H1 (cell line): ENCODE measurements at regions not wholly inside any gene's neighbourhood (a gene's known extent, or its start where the extent isn't known, plus 50 kb on each side); places are given as distances from the start of the nearest gene placed in this dataset.

ENCODE experiments used
- CBX5 ChIP-seq: fragments of 300-800, 300-1000 bp; sonication (generic); IDR thresholded peaks from 2 replicates; pipeline ENCODE4 v1.7.1; 2016; ENCODE audit warnings: antibody characterized with exemption, low read length, low read depth
- EZH2 ChIP-seq: fragments of 200-600 bp; sonication (generic); IDR thresholded peaks from 2 replicates; pipeline ENCODE4 v1.7.1; 2012; ENCODE audit warnings: low read depth, mild to moderate bottlenecking, moderate library complexity, low read length, inconsistent platforms; ENCODE audit not compliant: severe bottlenecking
- POLR2A ChIP-seq, 2 experiments: IDR thresholded peaks; 1 replicate in 1 of 2; 2 replicates in 1 of 2; pipeline ENCODE4 v1.6.1; 2011; ENCODE audit warnings: low read depth in 2 of 2, low read length in 2 of 2, mild to moderate bottlenecking in 2 of 2; ENCODE audit errors: control extremely low read depth in 1 of 2
- SP4 ChIP-seq: IDR thresholded peaks from 2 replicates; pipeline ENCODE4 v1.6.1; 2012; ENCODE audit warnings: low read length, inconsistent platforms
- TF ChIP-seq, protein P1 (sequence below), 3 experiments: IDR thresholded peaks; 1 replicate in 2 of 3; 2 replicates in 1 of 3; pipeline versions ENCODE4 v1.5.1 to v1.6.1; 2011; ENCODE audit warnings: low read length in 3 of 3, mild to moderate bottlenecking in 3 of 3, inconsistent platforms in 2 of 3, low read depth in 1 of 3, moderate library complexity in 1 of 3; ENCODE audit not compliant: insufficient read depth in 1 of 3; ENCODE audit errors: control extremely low read depth in 1 of 3
- TF ChIP-seq, protein P2 (sequence below): IDR thresholded peaks from 2 replicates; pipeline ENCODE4 v1.6.1; 2011; ENCODE audit warnings: low read length, improper control_type of control experiment

DNA sequence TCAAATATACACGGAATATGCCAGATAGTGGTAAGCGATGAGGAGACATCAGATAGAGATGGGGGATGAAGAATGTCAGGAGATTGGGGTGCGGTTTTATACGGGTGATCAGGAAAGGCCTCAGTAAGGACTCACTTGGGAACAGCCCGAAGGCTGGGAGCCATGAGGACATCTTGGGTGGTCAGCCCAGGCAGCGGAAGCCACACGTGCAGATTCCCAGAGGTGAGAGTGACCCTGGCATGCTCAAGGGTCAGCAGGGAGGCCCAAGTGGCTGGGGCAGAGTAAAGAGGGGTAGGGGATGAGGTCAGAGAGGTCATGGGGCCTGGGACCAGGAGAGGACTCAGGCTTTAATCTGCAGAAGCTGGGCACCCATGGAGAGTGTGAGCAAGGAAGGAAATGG lies 106.6 kb downstream of the MATN1 start:
- TF ChIP-seq, protein P1, sequence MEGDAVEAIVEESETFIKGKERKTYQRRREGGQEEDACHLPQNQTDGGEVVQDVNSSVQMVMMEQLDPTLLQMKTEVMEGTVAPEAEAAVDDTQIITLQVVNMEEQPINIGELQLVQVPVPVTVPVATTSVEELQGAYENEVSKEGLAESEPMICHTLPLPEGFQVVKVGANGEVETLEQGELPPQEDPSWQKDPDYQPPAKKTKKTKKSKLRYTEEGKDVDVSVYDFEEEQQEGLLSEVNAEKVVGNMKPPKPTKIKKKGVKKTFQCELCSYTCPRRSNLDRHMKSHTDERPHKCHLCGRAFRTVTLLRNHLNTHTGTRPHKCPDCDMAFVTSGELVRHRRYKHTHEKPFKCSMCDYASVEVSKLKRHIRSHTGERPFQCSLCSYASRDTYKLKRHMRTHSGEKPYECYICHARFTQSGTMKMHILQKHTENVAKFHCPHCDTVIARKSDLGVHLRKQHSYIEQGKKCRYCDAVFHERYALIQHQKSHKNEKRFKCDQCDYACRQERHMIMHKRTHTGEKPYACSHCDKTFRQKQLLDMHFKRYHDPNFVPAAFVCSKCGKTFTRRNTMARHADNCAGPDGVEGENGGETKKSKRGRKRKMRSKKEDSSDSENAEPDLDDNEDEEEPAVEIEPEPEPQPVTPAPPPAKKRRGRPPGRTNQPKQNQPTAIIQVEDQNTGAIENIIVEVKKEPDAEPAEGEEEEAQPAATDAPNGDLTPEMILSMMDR (IDR thresholded peaks at IDR 0.05; ENCODE audit: control extremely low read depth in 1 of 3, insufficient read depth in 1 of 3, low read depth in 1 of 3, low read length in 3 of 3): no peak
- TF ChIP-seq POLR2A (IDR thresholded peaks at IDR 0.05; ENCODE audit: control extremely low read depth in 1 of 2, low read depth in 2 of 2, low read length in 2 of 2) (no peak), EZH2 (no peak), CBX5 (no peak), SP4 (no peak)
- TF ChIP-seq, protein P2, sequence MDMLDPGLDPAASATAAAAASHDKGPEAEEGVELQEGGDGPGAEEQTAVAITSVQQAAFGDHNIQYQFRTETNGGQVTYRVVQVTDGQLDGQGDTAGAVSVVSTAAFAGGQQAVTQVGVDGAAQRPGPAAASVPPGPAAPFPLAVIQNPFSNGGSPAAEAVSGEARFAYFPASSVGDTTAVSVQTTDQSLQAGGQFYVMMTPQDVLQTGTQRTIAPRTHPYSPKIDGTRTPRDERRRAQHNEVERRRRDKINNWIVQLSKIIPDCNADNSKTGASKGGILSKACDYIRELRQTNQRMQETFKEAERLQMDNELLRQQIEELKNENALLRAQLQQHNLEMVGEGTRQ: no peak
